AG10803 (cell line): ENCODE measurements at regions not wholly inside any gene's neighbourhood (a gene's known extent, or its start where the extent isn't known, plus 50 kb on each side); places are given as distances from the start of the nearest gene placed in this dataset.

ENCODE experiments used
- DNase-seq: peaks from one replicate; pipeline ENCODE4 v3.0.0; 2010; ENCODE audit warnings: low read depth
- H3K4me3 ChIP-seq: 2 replicates; pipeline ENCODE4 v1.5.1; 2011; ENCODE audit warnings: mild to moderate bottlenecking, low read length, control low read depth
- TF ChIP-seq, protein P1 (sequence below): conservative IDR thresholded peaks from 2 replicates; pipeline ENCODE4 v1.5.1; 2011; ENCODE audit warnings: mild to moderate bottlenecking, low read length, control low read depth, inconsistent platforms

DNA sequence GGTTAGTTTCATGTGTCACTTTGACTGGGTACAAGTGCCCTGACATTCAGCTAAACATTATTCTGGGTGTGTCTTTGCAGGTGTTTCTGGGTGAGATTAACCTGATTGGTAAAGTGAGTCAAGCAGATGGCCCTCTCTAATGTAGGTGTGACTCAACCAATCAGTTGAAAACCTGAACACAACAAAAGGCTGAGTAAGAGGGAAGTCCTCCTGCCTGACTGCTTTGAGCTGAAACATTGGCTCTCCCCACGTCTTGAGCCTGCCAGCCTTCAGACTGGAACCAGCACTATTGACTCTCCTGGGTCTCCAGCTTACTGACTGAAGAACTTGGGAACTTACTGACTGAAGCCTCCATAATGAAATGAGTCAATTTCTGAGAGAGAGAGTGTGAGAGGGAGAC lies 70.0 kb upstream of the C21orf91 start:
- DNase-seq, result no peak
- H3K4me3 ChIP-seq, result no peak overlapping the region
- TF ChIP-seq, protein P1, sequence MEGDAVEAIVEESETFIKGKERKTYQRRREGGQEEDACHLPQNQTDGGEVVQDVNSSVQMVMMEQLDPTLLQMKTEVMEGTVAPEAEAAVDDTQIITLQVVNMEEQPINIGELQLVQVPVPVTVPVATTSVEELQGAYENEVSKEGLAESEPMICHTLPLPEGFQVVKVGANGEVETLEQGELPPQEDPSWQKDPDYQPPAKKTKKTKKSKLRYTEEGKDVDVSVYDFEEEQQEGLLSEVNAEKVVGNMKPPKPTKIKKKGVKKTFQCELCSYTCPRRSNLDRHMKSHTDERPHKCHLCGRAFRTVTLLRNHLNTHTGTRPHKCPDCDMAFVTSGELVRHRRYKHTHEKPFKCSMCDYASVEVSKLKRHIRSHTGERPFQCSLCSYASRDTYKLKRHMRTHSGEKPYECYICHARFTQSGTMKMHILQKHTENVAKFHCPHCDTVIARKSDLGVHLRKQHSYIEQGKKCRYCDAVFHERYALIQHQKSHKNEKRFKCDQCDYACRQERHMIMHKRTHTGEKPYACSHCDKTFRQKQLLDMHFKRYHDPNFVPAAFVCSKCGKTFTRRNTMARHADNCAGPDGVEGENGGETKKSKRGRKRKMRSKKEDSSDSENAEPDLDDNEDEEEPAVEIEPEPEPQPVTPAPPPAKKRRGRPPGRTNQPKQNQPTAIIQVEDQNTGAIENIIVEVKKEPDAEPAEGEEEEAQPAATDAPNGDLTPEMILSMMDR, result no peak

DNA sequence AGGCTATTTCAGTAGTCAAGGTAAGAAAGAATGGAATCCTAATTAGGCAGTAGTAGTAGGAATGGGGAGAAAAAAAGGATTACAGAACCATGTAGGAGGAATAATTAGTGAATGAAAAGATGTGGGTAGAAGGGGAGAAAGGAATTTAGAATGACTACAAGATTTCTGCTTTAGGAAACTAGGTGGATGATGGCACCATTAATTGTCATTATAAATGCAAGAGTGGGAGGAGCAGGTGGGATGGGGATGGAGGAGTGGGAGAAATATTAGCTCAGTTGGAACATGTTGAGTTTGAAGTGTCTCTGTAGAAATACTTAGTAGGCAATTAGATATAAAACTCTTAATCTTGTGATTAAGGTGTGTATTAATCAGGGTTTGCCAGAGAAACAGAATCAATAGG lies 50.0 kb upstream of the C21orf91 start:
- TF ChIP-seq, protein P1, result no peak
- no peak for DNase-seq
- no peak overlapping the region for H3K4me3 ChIP-seq
